ENCODE measurements at regions not wholly inside any gene's neighbourhood (a gene's known extent, or its start where the extent isn't known, plus 50 kb on each side); places are given as distances from the start of the nearest gene placed in this dataset.
A peak's percentile ranks its signal among the peaks of the same experiment; 100 is the strongest.

- DNase-seq, result no peak
Measured at GRCh38 chr6:141174932-141175331, 957.8 kb upstream of the GJE1 start.

GRCh38 chr6:141173529-141173928, 959.2 kb upstream of the GJE1 start:
- TF ChIP-seq EZH2phosphoT487 (IDR thresholded peaks at IDR 0.05; ENCODE audit: insufficient read depth, low read depth), result no peak
- no peak for TF ChIP-seq EZH2 (IDR thresholded peaks at IDR 0.05; ENCODE audit: insufficient read depth, poor library complexity, severe bottlenecking)
- in situ Hi-C loops (cut with MboI), result no loop called here

More at GRCh38 chr6:141174932-141175331, 957.8 kb upstream of the GJE1 start:
- H3K4me3 ChIP-seq, result no peak overlapping the region
- H3K9me2 ChIP-seq (ENCODE audit: insufficient read depth), result no peaks in the 10 kb centered on the region
- no peaks in the 10 kb centered on the region for H3K9me3 ChIP-seq (ENCODE audit: low read depth)
- no peaks in the 10 kb centered on the region for H4K20me1 ChIP-seq (ENCODE audit: insufficient read depth)
- TF ChIP-seq EZH2phosphoT487 (IDR thresholded peaks at IDR 0.05; ENCODE audit: insufficient read depth, low read depth) (no peak), EZH2 (IDR thresholded peaks at IDR 0.05; ENCODE audit: insufficient read depth, poor library complexity, severe bottlenecking) (no peak)
- H3K36me3 ChIP-seq (ENCODE audit: low read depth), result no peaks in the 10 kb centered on the region
- 88 to 91% methylated on average over 14 to 18 of the region's 18 CpGs for WGBS, 2 experiments (ENCODE audit: low coverage in 1 of 2, low lambda C conversion rate in 2 of 2, missing lambda C conversion rate in 2 of 2)
- no peaks in the 10 kb centered on the region for H3K27me3 ChIP-seq (replicated peaks; ENCODE audit: insufficient read depth)
- H3F3A ChIP-seq (ENCODE audit: insufficient read depth), result no peaks in the 10 kb centered on the region
- in situ Hi-C loops (cut with MboI), result no loop called here
- H2AFZ ChIP-seq, result no peak overlapping the region
- no peak overlapping the region for H3K4me2 ChIP-seq (ENCODE audit: unreplicated experiment)
- H3K27ac ChIP-seq, result no peak overlapping the region
- peaks cover under 1% of the 10 kb centered on the region; the same call in 1 of the 2 replicates for H3K4me1 ChIP-seq (ENCODE audit: insufficient read depth)
- H3K79me2 ChIP-seq (ENCODE audit: insufficient read depth), result no peaks in the 10 kb centered on the region
- H3K9ac ChIP-seq, result no peak overlapping the region

GRCh38 chr6:141169419-141169818, 963.3 kb upstream of the GJE1 start:
- no peaks in the 10 kb centered on the region for H3K79me2 ChIP-seq (ENCODE audit: insufficient read depth)
- H3K4me3 ChIP-seq, result 0 out of 2 replicates have a peak overlapping the region, but pooled peaks have one; percentile 3
- no peaks in the 10 kb centered on the region for H3F3A ChIP-seq (ENCODE audit: insufficient read depth)
- peak overlapping the region; percentile 59 for H3K4me2 ChIP-seq (ENCODE audit: unreplicated experiment)
- no peaks in the 10 kb centered on the region for H3K9me3 ChIP-seq (ENCODE audit: low read depth)
- TF ChIP-seq EZH2phosphoT487 (IDR thresholded peaks at IDR 0.05; ENCODE audit: insufficient read depth, low read depth), result no peak
- no peak for TF ChIP-seq EZH2 (IDR thresholded peaks at IDR 0.05; ENCODE audit: insufficient read depth, poor library complexity, severe bottlenecking)
- H2AFZ ChIP-seq, result peak overlapping the region; percentile 46
- no peak overlapping the region for H3K9ac ChIP-seq
- 68 to 71% methylated on average over 1 of the region's 1 CpG for WGBS, 2 experiments (ENCODE audit: low coverage in 1 of 2, low lambda C conversion rate in 2 of 2, missing lambda C conversion rate in 2 of 2)
- no peaks in the 10 kb centered on the region for H3K27me3 ChIP-seq (replicated peaks; ENCODE audit: insufficient read depth)
- no peaks in the 10 kb centered on the region for H3K36me3 ChIP-seq (ENCODE audit: low read depth)
- H3K27ac ChIP-seq, result no peak overlapping the region
- in situ Hi-C loops (cut with MboI), result no loop called here
- peak; percentile 83 for DNase-seq
- 0 out of 2 replicates have a peak, but pooled peaks cover 4% of the 10 kb centered on the region for H3K9me2 ChIP-seq (ENCODE audit: insufficient read depth)
- peaks cover 11% of the 10 kb centered on the region for H3K4me1 ChIP-seq (ENCODE audit: insufficient read depth)
- H4K20me1 ChIP-seq (ENCODE audit: insufficient read depth), result no peaks in the 10 kb centered on the region

More at GRCh38 chr6:141173529-141173928, 959.2 kb upstream of the GJE1 start:
- no peak overlapping the region for H2AFZ ChIP-seq
- H3K9ac ChIP-seq, result no peak overlapping the region
- H3F3A ChIP-seq (ENCODE audit: insufficient read depth), result no peaks in the 10 kb centered on the region
- no peaks in the 10 kb centered on the region for H3K27me3 ChIP-seq (replicated peaks; ENCODE audit: insufficient read depth)
- no peak overlapping the region for H3K27ac ChIP-seq
- no peaks in the 10 kb centered on the region for H3K9me2 ChIP-seq (ENCODE audit: insufficient read depth)
- H3K4me3 ChIP-seq, result no peak overlapping the region
- no peaks in the 10 kb centered on the region for H4K20me1 ChIP-seq (ENCODE audit: insufficient read depth)
- no peaks in the 10 kb centered on the region for H3K36me3 ChIP-seq (ENCODE audit: low read depth)
- no peaks in the 10 kb centered on the region for H3K79me2 ChIP-seq (ENCODE audit: insufficient read depth)
- no peak overlapping the region for H3K4me2 ChIP-seq (ENCODE audit: unreplicated experiment)
- H3K9me3 ChIP-seq (ENCODE audit: low read depth), result no peaks in the 10 kb centered on the region
- no peak for DNase-seq
- H3K4me1 ChIP-seq (ENCODE audit: insufficient read depth), result peaks cover 11% of the 10 kb centered on the region

GRCh38 chr6:141167945-141168344, 964.8 kb upstream of the GJE1 start:
- Histone ChIP-seq H3K36me3 (ENCODE audit: low read depth) (no peaks in the 10 kb centered on the region), H3K79me2 (ENCODE audit: insufficient read depth) (no peaks in the 10 kb centered on the region), H3F3A (ENCODE audit: insufficient read depth) (no peaks in the 10 kb centered on the region), H4K20me1 (ENCODE audit: insufficient read depth) (no peaks in the 10 kb centered on the region), H3K9me3 (ENCODE audit: low read depth) (no peaks in the 10 kb centered on the region), H3K9me2 (ENCODE audit: insufficient read depth) (0 out of 2 replicates have a peak, but pooled peaks cover 4% of the 10 kb centered on the region), H3K27me3 (replicated peaks; ENCODE audit: insufficient read depth) (no peaks in the 10 kb centered on the region), H2AFZ (no peak overlapping the region), H3K4me1 (ENCODE audit: insufficient read depth) (peaks cover 11% of the 10 kb centered on the region), H3K4me3 (no peak overlapping the region), H3K9ac (no peak overlapping the region), H3K27ac (no peak overlapping the region), H3K4me2 (ENCODE audit: unreplicated experiment) (no peak overlapping the region)
- TF ChIP-seq EZH2phosphoT487 (IDR thresholded peaks at IDR 0.05; ENCODE audit: insufficient read depth, low read depth), result no peak
- TF ChIP-seq EZH2 (IDR thresholded peaks at IDR 0.05; ENCODE audit: insufficient read depth, poor library complexity, severe bottlenecking), result no peak
- in situ Hi-C loops (cut with MboI), result no loop called here
- no peak for DNase-seq
- 91 to 93% methylated on average over 20 of the region's 20 CpGs for WGBS, 2 experiments (ENCODE audit: low coverage in 1 of 2, low lambda C conversion rate in 2 of 2, missing lambda C conversion rate in 2 of 2)

Measured in GM23248 (cell line).